HG02840 (cell line): ENCODE measurements at regions not wholly inside any gene's neighbourhood (a gene's known extent, or its start where the extent isn't known, plus 50 kb on each side); places are given as distances from the start of the nearest gene placed in this dataset.

Experiments used
- ATAC-seq: cut with Tn5 transposase; IDR thresholded peaks from one replicate; pipeline ENCODE4 v1.9.1; 2021; ENCODE audit warnings: mild to moderate bottlenecking, moderate library complexity, moderate number of reproducible peaks; ENCODE audit not compliant: unreplicated experiment, low FRiP score

DNA sequence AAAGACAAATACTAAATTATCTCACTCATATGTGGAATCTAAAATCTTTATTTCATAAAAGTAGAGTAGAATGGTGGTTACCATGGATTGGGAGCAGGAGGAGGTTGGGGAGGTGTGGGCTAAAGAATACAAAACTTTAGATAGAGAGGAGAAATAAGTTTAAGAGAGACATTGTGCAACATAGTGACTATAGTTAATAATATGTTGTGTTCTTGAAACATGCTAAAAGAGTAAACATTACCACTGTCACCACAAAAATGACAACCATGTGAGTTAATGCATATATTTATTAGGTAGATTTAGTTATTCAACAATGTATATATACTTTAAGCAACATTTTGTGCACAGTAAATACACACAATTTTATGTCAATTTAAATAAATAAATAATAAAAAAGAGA is 128.5 kb upstream of the COL3A1 start:
- no peak for ATAC-seq

DNA sequence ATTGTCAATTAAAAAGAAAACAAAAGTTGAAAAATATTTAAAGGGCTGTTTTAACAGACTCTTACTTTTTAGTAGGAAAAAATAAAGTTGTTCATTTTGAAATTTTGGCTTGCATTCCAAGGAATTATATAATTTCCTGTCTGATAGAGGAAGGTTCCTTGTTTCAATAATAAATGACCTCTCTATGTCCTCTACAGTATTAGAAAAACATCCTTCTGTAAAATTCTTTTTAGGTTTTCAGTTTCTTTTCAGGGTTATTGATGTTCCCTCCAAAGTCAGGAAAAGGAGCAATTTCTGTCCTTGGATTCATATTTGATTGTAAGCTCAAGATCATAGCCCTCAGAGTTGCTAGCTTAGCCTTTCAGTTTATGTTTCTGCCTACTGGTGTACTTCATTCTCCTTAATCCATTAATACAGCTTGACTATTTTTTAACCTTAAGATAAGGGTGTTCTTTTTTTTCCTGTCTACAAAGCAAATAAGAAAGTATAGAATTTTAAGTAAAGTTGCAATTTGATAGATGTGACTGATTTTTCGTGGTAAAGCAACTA is 125.2 kb upstream of the COL3A1 start:
- ATAC-seq: no peak

DNA sequence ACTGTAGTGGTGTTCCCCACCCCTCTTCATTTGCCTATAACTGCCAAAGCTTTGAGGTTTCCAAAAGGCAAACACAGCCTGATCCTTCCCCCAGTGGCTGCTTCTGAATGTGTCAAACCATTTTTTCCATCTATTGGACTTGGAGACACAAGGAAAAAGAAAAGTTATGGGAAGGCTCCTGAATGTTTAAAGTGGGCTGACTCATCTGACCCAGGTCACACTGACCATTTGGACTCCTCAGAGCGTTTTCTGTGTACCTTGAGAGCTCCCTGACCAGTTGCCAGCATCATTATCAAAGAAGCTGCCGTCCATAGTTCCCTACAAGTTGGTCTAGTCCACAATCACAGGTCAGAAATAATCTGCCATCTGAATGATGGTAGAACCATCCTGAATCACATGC is 123.4 kb upstream of the COL3A1 start:
- ATAC-seq: no peak

DNA sequence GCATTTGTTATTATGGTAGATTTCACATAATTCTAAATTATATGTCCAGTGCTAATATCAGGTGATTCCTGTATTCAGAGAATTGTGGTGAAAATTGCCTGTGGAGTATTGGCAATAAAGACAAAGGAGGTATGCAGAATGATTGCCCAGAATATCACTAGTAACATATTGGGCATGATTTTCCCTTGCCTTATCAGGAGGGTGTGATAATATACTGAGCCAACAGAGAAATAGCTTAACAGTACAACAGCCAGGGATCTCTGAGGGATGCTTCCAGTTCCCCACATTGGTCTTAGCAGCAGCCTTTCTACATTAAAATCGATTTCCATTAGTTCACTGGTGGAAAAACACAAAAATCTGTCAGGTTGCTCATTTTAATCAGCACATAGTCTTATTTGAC is 122.9 kb upstream of the COL3A1 start:
- no peak for ATAC-seq

DNA sequence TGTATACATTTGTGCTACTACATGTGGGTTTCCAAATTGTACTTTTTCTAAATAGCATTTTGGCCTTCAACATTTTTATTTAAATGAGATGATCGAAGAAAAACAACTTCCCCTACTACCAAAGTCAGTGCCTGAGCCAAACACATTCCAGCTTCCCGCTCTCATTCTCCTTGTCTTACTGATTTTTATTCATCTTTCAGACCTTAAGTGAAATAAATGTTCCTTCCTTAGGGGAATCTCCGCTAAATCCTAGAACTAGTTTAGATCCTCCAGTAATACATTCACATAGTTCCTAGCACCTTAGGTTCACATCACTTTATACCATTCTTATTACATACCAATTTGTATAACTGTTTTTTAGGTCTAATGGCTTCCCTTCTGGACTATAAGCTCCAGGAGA is 122.3 kb upstream of the COL3A1 start:
- ATAC-seq: no peak

DNA sequence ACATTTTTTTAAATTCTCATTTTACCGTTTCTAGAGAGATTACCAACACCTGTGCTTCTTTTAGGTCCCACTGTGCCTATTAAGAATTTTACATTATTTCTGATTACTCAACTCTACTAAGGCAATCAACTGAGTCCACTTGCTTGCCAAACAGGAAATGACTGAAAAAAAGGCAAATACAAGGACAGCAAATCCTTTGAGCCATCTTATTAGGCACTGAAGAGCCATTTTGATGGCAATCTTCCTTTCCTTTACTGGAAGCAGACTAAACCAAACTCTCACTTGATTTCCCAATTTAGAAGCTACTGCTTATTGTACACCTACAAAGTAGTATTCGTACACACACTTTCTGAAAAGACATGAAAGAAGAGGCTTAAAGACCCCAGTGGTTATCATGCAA is 121.4 kb upstream of the COL3A1 start:
- ATAC-seq: no peak

DNA sequence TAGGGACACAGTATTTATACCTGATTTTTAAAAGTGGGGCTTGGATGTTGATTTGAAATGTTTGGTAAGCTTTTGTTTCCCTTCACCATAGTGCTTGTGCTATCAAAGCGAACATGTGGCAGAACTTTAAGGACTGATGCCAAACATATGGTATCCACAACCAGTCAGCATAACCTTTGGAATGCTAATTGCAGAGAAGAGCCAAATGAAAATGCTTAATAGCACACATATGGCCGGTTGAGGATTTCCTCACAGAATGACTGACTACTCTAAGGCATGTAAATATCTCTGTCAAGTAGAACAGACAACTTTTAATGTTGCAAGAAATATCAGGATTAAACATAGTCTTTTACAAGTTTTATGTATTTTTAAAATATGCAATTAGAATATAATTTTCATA is 120.9 kb upstream of the COL3A1 start:
- ATAC-seq: no peak

DNA sequence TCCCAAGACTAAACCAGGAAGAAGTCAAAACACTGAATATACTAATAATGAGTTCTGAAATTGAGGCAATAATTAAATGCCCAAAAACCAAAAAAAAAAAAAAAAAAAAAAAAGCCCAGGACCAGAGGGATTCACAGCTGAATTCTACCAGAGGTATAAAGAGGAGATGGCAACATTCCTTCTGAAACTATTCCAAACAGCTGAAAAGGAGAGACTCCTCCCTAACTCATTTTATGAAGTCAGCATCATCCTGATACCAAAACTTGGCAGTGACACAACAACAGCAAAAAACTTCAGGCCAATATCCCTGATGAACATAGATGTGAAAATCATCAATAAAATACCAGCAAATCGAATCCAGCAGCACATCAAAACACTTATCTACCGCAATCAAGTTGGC is 108.5 kb upstream of the COL3A1 start:
- no peak for ATAC-seq

DNA sequence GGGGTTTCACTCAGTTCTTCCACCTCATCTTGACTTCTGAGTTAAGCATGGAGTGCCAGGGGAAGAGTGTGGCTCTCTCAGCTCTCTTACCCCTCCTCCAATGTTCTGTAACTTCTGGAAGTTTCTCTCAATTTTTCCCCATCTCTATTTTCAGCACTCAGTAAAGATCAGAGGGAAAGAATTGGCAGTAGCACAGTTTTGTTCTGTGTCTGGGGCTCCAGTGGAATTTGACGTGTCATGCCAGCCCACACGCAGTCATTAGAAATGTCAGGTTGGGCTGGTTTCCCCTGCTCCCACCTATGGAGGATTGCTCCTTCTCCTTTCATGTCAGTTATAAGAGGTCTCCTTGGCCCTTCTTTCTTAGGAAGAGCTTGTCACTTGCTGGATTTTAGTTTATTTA is 104.6 kb upstream of the COL3A1 start:
- no peak for ATAC-seq

DNA sequence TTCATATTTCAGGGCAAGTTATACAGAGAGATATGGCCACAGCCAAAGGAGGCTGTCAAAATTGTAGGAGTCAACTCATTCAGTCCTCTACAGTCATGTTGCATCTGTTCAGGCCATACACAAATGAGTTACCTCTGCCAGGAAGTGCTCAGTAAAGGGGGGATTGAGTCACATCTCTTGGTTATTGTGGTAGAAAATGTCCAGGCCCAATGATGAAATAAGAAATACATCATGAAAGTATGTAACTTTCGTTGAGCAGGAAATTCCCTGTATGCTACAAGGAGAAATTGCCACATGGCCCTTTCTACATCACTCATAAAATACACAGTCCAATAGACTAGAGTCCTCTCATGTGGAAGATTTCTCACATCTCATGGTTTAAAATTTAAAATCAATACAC is 103.9 kb upstream of the COL3A1 start:
- no peak for ATAC-seq

DNA sequence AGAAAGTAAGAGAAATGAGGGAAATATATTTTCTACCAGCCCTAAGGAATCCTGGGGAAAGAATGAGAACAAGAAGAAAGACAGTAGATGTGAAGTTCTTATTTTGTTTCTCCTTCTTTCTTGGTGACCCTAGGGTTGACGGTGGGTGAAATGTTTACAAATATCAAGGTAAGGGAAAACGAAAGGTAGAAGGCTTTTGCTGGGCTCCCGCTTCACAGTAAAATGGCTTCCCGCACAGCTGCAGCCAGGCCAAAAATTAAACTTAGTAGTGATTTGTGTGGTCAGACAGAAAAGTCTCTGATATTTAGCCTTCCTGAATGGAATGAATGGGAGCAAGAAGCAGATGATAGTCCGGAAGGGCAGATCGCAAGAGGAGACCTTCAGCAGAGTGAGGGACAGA is 99.1 kb upstream of the COL3A1 start:
- no peak for ATAC-seq

DNA sequence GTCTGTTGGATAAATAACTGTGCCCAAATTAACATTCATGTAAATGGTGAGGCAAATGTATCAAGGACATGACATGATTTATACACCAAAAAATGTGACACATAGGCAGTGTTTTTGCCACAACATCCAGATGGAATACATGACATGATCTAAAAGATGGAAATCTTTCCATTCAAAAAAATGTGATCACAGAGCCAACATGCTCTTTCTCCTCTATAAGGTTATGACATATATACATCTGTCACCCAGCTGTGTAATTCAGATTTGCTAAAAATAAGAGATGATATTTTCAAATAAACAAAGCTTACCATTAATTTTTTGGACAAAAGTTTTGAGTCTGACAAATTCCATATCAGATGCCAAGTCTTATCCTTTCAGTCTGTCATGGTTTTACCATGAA is 95.5 kb upstream of the COL3A1 start:
- no peak for ATAC-seq

DNA sequence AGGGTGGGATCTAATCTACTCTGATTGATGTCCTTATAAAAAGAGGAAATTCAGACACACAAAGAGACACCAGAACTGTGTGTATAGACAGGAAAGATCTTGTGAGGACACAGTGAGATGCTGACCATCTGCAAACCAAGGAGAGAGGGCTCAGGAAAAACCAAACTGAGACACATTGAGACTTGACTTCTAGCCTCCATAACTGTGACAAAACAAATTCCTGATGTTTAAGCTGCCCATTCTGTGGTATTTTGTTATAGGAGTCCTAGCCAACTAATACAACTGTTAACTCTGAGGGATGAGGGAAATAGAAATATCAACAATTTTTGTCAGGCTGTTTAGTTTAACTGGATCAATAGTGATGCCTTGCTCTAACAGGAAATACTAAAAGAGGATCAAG is 93.4 kb upstream of the COL3A1 start:
- no peak for ATAC-seq

DNA sequence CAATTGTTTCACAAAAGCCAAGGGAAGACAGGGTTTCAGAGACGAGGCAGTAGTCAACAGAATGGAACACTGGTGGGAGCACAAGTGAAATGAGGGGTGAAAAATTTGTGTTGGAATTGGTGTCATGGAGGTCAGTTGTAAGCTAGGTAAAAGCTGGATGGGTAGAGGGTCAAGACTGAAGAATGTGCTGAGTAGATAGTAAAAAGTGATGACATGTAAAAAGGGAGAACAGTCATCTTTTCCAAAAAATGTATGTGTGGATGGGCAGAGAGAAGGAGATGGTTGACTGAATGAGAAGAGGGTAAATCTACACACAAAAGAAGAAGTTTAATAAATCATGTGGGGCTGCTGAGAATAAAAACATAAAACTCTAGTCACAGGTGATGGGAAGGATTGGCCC is 92.7 kb upstream of the COL3A1 start:
- no peak for ATAC-seq

DNA sequence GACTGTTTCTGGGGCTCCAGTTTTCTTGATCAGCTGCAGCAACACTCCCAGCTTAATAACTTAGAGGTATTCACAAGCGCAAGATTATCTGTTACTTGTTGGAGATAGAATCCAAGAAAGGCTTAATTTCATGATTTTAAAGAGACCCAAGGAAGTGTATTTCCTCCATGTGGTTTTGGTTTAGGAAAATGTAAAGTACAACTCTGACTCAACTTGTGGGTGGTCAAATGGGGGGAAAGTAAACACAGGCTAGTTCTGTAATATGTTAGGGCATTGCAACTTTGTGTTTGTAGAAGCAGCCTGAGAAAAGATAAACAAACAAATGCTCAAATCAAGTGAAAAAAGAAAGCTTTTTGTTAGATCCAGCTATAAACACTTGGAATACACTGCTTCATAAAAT is 90.1 kb upstream of the COL3A1 start:
- ATAC-seq: no peak

DNA sequence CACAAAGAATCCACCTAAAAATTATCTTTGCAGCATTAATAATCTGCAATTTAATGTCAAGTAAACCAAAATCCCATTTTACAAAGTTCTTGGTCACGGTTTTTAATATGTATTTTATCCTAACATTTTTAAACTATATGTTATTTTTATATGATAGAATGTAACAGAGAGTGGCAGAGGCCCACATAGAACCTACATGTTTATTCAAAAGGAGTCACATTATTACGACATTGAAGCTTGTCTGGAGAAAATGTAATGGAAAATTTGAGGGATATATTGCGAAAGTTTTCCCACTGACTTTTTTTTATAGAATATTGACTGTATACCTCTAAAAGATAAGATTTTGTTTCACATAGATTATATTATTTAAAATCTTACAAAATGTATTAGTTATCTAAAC is 89.7 kb upstream of the COL3A1 start:
- no peak for ATAC-seq

DNA sequence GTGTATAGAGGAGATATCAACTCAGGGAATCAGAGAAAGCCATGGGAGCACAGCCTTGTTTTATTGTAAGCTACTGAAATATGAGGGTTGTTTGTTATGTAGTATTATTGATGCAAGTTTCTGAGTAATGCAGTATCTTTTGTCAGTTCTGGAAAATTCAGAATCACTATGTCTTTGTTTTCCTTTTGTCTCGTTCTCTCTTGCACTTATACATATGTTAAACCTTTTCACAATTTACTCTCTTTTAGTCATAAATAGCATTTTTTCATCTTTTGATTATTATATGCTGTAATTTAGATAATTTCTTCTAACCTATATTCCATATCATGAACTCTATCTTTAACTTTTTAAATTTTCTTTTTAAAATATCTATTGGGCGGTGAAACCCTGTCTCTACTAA is 85.0 kb upstream of the COL3A1 start:
- no peak for ATAC-seq

DNA sequence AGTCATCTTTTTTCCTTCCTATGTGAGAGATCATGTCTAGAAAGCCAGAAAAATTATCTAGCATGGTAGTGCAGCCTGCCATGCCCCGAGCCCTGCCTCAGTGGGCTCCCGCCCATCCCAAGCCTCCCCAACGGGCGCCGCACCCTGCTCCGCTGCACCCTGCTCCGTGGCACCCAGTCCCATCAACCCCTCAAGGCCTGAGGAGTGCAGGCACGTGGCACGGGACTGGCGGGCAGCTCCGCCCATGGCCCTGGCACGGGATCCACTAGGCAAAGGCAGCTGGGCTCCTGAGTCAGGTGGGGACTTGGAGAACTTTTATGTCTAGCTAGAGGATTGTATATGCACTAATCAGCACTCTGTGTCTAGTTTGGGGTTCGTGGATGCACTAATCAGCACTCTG is 83.4 kb upstream of the COL3A1 start:
- ATAC-seq: no peak

DNA sequence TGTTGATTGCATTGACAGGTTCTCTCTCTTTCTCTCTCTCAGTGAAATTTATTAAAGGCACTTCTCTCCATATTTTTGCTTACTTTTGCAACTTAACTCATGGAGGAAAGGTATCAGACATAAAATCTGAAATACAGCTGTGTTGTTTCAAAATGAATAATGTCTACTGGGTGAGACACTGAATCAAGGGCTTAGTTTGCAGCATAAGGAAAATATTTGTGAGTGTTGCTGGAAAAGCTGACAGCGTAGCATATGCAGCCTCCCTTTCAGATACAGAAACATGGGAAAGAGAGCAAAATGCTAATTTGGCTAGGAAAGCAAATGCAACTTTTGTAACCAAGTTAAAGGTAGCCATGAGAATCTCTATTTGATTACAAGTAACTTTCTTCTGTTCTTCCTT is 81.5 kb upstream of the COL3A1 start:
- ATAC-seq: no peak

DNA sequence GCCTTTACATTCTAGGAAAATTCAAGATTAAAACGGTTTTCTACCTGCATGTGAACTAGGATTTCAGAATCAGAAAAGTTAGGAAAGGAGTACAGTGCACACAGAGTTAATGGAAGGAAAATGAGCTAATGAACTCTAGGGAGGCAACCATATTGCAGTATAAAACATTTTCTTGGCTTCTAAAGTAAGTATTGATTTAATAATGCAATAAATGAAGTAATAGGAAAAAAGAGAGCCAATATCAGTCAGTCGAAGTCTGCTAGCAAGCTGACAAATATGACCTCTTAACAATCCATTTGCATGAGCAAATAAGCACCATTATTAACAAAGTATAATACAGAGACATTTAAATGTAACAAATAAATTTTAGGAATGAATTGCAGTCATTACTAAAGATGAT is 80.2 kb upstream of the COL3A1 start:
- ATAC-seq: no peak

DNA sequence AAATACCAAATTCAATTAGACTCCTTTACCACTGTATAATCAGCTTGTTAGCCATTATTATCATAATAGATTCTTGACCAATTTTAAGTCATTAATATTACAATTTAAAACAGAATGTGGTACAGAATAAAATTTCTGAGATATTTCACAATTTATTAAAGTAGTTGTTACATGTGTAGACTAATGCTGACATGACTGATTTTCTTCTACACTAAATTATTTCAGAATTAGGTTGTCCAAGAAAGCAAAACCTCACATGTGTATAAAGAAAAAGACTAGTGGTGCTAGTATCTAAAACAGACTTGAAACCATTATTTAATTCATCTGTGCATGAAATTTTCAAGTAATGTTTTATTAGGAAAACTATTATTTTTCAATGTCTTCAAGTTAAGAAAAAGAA is 79.2 kb upstream of the COL3A1 start:
- ATAC-seq: no peak

DNA sequence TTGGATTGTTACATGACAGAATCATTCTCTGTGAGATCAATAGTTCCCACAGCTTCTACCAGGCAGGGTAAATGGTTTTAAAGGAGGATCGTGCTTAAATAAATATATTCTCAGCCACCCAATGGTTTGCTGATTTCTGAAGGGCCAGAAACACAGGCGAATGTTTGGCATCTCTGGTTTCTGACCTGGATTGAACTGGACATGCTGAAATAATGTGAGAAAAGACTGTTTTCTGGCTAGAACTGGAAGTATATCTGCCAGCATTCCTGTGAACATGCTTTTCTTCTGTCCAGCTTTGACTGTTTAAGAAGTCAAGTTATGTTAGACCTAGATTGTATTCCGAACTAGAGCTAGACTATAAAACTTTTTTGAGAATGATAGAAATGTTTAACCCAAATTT is 77.1 kb upstream of the COL3A1 start:
- ATAC-seq: no peak

DNA sequence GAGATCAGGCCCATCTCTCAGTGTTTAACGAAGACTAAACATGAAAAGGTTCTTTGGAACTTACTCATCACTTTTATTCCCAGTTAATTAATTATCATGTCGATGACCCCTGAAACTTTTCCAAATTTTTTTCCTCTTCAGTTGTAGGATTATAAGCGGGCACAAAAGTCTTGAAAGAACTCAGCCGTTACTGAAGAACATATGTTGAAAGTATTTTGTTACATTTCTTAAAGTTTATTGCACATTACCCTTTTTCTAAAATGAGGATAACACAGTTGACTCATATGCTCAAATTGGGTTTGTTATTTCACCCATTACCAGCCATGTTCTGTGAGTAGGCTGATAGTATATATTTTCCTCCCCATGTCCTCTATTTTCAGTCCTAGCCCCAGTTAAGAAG is 75.9 kb upstream of the COL3A1 start:
- no peak for ATAC-seq
